PC-9 (cell line): ENCODE measurements at regions not wholly inside any gene's neighbourhood (a gene's known extent, or its start where the extent isn't known, plus 50 kb on each side); places are given as distances from the start of the nearest gene placed in this dataset.

Experiments used
- EZH2 ChIP-seq: fragments of 200-600 bp; sonication (generic); IDR thresholded peaks from 2 replicates; pipeline ENCODE4 v1.8.0; 2017; ENCODE audit warnings: antibody characterized with exemption, low read depth
- TF ChIP-seq, protein P1 (sequence below): fragments of 200-600 bp; sonication (generic); conservative IDR thresholded peaks from 2 replicates; pipeline ENCODE4 v1.6.1; 2017; ENCODE audit warnings: mixed run types, antibody characterized with exemption, mild to moderate bottlenecking, moderate library complexity

- TF ChIP-seq, protein P1, sequence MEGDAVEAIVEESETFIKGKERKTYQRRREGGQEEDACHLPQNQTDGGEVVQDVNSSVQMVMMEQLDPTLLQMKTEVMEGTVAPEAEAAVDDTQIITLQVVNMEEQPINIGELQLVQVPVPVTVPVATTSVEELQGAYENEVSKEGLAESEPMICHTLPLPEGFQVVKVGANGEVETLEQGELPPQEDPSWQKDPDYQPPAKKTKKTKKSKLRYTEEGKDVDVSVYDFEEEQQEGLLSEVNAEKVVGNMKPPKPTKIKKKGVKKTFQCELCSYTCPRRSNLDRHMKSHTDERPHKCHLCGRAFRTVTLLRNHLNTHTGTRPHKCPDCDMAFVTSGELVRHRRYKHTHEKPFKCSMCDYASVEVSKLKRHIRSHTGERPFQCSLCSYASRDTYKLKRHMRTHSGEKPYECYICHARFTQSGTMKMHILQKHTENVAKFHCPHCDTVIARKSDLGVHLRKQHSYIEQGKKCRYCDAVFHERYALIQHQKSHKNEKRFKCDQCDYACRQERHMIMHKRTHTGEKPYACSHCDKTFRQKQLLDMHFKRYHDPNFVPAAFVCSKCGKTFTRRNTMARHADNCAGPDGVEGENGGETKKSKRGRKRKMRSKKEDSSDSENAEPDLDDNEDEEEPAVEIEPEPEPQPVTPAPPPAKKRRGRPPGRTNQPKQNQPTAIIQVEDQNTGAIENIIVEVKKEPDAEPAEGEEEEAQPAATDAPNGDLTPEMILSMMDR = peak; percentile 69
- TF ChIP-seq EZH2 = no peak
These were observed 156.8 kb upstream of the TMEM260 start for GRCh38 chr14:56422703-56423213.
